Activated naive CD4-positive, alpha-beta T cell treated with anti-CD3 and anti-CD28 coated beads for 36 hours (primary cell): ENCODE measurements at regions not wholly inside any gene's neighbourhood (a gene's known extent, or its start where the extent isn't known, plus 50 kb on each side); places are given as distances from the start of the nearest gene placed in this dataset.

Experiments
- CTCF ChIA-PET: fragments of 350-600 bp; sonication (Branson Sonifier 250); formaldehyde crosslinking; loops from one replicate; lab custom pipeline; 2021; ENCODE audit warnings: antibody characterized with exemption; lab: Charles Lee
- DNase-seq: peaks from one replicate; pipeline ENCODE4 v3.0.0-alpha.2; 2020
- H3K27ac Mint-ChIP-seq: one replicate; pipeline ENCODE4 v1.8.0; 2021; ENCODE audit warnings: mild to moderate bottlenecking, mixed read lengths
- H3K27me3 Mint-ChIP-seq: one replicate; pipeline ENCODE4 v1.8.0; 2021; ENCODE audit warnings: low read depth, mixed read lengths
- H3K36me3 Mint-ChIP-seq: one replicate; pipeline ENCODE4 v1.8.0; 2021; ENCODE audit warnings: low read depth, mixed read lengths
- H3K4me1 Mint-ChIP-seq: one replicate; pipeline ENCODE4 v1.8.0; 2021; ENCODE audit warnings: low read depth, mixed read lengths
- H3K4me3 Mint-ChIP-seq: one replicate; pipeline ENCODE4 v1.8.0; 2021; ENCODE audit warnings: mild to moderate bottlenecking, moderate library complexity, mixed read lengths
- H3K9me3 Mint-ChIP-seq: one replicate; pipeline ENCODE4 v1.8.0; 2021; ENCODE audit warnings: mixed read lengths
- intact Hi-C: fragments of 100-400 bp; cut with micrococcal nuclease; formaldehyde crosslinking; loops from one replicate; pipeline ENCODE4 v1.15.1; 2023

DNA sequence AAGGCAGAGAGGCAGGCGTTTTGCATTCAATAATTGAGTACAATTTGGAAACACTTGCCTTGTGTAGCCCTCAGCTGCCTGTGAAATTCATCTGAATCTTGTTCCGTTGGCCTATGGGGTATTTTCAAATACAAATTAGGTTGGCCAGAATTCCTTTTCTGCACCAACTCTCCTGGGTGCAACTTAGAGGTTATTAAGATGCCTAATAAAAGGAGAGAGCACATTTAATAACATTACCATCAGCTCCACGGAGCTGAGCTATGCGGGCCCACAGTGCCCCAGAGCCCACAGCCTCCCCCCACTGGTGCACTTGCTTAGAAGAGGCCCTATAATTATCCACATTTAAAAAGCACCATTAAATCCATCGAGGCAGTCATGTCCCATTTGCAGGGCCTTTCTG is 367.6 kb upstream of the CLINT1 start:
- Mint-ChIP-seq H3K9me3 (no peaks in the 10 kb centered on the region), H3K27ac (no peak overlapping the region), H3K27me3 (peaks cover 2% of the 10 kb centered on the region), H3K36me3 (no peaks in the 10 kb centered on the region), H3K4me3 (no peak overlapping the region), H3K4me1 (no peaks in the 10 kb centered on the region)
- DNase-seq, result no peak
- CTCF ChIA-PET, result no interaction called here
- intact Hi-C loops, result no loop called here

DNA sequence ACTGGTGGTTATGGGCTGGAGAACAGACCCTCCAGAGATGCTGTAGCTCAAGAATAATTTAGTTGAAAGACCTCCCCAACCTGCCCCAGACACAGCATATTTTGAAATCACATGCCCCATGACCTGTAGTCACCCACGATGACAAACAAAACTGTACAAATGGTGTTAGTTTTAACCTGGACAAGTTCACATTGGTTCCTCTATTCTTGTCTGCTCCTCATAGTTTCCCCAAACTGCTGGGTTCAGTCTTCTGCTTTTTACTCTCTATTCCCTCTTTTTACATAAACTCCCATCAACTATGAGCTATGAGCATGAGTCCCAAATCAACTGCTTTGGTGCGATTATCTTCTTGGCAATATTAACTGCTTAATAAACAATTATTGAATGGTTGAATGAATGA is 365.3 kb upstream of the CLINT1 start:
- CTCF ChIA-PET, result no interaction called here
- intact Hi-C loops, result no loop called here
- H3K9me3 Mint-ChIP-seq, result no peaks in the 10 kb centered on the region

DNA sequence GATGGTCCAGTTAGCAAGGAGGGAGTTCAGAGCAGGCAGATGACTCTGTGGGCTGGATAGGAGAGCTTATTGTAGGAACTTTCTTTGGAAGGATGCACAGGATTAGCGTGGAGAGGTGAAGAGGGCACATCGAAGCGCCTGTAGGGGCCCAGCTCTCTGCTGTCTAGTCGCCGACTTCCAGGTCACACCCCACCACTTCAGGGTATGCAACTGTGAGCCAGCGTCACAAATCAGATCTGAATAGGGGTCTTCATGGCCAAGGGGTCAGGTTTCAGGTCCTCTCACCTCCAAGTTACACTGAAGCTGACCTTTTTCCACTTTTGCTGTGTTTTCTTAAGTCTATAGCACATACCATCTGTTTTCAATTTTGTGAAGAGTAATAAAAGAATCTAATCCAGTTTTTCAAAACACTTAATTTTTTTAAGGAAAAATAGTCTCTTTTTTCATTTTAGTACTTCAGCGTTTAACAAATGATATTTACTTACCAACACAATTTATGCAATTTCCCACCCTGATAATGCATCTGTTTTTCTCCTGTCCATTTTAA is 364.2 kb upstream of the CLINT1 start:
- H3K4me1 Mint-ChIP-seq, result no peaks in the 10 kb centered on the region
- intact Hi-C loops, result no loop called here
- no peak for DNase-seq
- H3K36me3 Mint-ChIP-seq, result no peaks in the 10 kb centered on the region
- H3K9me3 Mint-ChIP-seq, result no peaks in the 10 kb centered on the region
- H3K4me3 Mint-ChIP-seq, result no peak overlapping the region
- H3K27me3 Mint-ChIP-seq, result peaks cover 2% of the 10 kb centered on the region
- CTCF ChIA-PET, result no interaction called here
- H3K27ac Mint-ChIP-seq, result no peak overlapping the region

More for the DNA sequence above, 365.3 kb upstream of the CLINT1 start:
- DNase-seq, result no peak
- Mint-ChIP-seq H3K4me3 (no peak overlapping the region), H3K36me3 (no peaks in the 10 kb centered on the region), H3K27ac (no peak overlapping the region), H3K27me3 (peaks cover 2% of the 10 kb centered on the region), H3K4me1 (no peaks in the 10 kb centered on the region)

DNA sequence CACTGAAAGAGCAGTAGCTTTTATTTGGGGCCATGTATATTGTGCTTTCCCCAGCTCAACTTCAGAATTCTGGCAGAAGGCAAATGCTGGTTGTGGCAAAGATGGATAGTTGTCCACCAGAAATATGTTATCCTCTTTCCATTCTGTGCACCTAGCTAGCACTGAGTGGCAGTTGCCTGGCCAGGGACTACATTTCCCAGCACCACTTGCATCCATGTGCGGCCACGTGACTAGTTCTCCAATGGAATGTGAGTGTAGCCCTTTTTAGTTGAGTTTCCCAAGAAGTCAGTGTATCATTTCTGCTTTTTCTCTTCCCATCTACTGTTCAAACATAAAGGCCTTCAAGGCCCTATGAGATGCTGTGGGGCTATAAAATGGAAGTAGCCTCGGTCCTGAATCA is 354.0 kb upstream of the CLINT1 start:
- no peak overlapping the region for H3K27ac Mint-ChIP-seq
- DNase-seq, result no peak
- no peak overlapping the region for H3K4me3 Mint-ChIP-seq
- intact Hi-C loops, result no loop called here
- no peaks in the 10 kb centered on the region for H3K36me3 Mint-ChIP-seq
- CTCF ChIA-PET, result no interaction called here
- H3K9me3 Mint-ChIP-seq, result no peaks in the 10 kb centered on the region
- no peaks in the 10 kb centered on the region for H3K4me1 Mint-ChIP-seq
- no peaks in the 10 kb centered on the region for H3K27me3 Mint-ChIP-seq

DNA sequence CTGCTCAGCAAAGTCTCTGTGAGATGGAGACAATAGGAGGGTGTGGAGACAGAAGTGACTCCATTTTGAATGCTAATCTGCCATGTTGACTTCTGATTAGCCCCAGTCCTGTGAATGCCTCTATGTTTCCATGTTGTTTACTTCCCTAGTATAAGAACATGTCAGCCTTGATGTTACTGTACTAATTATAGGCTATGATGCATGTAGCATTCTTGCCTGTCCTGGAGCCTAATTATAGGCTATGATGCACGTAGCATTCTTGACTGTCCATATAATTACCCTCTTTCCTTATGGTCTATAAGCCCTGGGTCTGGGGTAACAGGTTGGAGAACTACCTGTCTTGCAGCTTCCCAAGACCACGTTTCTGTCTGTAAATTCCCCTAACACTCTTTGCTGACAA is 353.3 kb upstream of the CLINT1 start:
- Mint-ChIP-seq H3K27me3 (no peaks in the 10 kb centered on the region), H3K9me3 (no peaks in the 10 kb centered on the region), H3K27ac (no peak overlapping the region), H3K4me3 (no peak overlapping the region), H3K4me1 (no peaks in the 10 kb centered on the region), H3K36me3 (no peaks in the 10 kb centered on the region)
- intact Hi-C loops, result no loop called here
- DNase-seq, result no peak
- CTCF ChIA-PET, result no interaction called here

DNA sequence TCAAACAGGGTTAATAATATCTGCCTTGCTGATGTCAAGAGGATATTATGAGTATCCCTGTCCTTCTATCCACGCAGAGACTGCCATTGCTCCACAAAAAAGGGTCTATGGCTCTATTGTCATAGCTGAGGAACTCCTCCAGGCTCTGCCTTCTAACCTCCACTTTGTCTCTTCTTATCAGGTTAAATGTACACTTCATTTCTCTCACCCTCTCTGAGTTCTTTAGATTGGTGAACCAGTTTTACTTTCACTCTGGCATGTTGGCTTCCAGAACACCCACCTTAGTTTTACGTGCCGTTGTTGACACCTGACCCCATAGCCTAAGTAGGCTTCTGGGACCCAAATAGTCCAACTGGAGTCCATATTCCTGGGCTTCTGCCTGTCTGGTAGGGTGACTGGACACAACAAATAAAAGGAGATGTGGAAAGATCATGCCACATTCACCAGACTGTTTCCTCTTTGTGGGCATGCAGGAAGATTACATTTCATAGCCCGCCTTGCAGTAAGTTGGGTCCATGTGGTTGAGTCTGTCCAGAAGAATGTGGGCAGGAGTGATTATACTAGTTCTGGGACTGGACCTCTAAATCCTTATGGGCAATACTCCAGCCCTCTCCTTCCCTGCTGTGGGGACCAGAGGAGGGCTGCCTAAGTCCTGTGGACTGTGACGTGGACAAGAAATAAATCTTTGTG is 350.4 kb upstream of the CLINT1 start:
- DNase-seq, result no peak
- intact Hi-C loops, result no loop called here
- Mint-ChIP-seq H3K9me3 (no peaks in the 10 kb centered on the region), H3K4me3 (no peak overlapping the region), H3K36me3 (no peaks in the 10 kb centered on the region), H3K27ac (no peak overlapping the region), H3K4me1 (no peaks in the 10 kb centered on the region), H3K27me3 (no peaks in the 10 kb centered on the region)
- CTCF ChIA-PET, result no interaction called here

DNA sequence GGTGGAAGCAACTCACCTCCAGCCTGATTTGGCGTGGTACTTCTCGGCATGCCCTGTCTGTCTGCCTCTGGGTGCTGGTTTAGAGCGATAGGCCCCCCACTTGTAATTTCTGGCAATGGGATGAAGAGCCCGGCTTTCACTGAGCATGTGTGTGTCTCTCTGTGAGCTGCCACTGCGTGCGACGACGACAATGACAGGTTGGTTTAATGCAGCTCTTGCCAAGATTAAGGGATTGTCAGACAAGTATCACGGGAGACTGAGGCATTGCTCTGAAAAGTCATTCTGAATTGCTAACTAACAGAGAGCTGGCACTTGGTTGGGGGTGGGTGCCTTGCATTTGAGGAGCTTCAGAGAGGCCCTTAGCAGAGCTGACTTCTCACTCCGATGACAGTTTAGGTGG is 348.8 kb upstream of the CLINT1 start:
- H3K36me3 Mint-ChIP-seq, result no peaks in the 10 kb centered on the region
- H3K27me3 Mint-ChIP-seq, result no peaks in the 10 kb centered on the region
- H3K4me3 Mint-ChIP-seq, result no peak overlapping the region
- no peaks in the 10 kb centered on the region for H3K9me3 Mint-ChIP-seq
- intact Hi-C loops, result no loop called here
- H3K27ac Mint-ChIP-seq, result no peak overlapping the region
- H3K4me1 Mint-ChIP-seq, result no peaks in the 10 kb centered on the region
- DNase-seq, result no peak
- CTCF ChIA-PET, result interaction anchor here (0.8 kb wide), 1 partner anchor 133 kb away, joined by 3 read pairs; no protein-coding TSS in a partner anchor

DNA sequence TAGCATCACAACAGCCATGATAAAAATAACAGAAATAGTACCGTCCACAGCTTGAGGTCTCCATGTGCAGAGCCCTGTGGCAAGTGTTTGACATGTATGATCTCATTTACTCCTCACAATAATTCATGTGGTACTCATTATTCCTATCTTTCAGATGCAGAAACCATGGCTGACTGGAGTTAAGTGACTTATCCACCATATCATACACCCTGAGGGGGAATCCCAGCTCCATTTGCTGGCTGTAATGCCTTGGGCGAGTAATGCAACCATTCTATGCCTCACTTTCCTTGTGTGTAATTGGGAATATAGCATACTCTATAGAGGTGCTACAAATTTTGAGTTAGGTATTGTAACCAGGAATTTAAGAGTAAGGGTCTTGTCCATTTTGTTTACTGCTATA is 347.0 kb upstream of the CLINT1 start:
- intact Hi-C loops, result no loop called here
- Mint-ChIP-seq H3K4me3 (no peak overlapping the region), H3K9me3 (no peaks in the 10 kb centered on the region), H3K27me3 (no peaks in the 10 kb centered on the region), H3K4me1 (no peaks in the 10 kb centered on the region), H3K27ac (no peak overlapping the region), H3K36me3 (no peaks in the 10 kb centered on the region)
- DNase-seq, result no peak
- CTCF ChIA-PET, result no interaction called here

DNA sequence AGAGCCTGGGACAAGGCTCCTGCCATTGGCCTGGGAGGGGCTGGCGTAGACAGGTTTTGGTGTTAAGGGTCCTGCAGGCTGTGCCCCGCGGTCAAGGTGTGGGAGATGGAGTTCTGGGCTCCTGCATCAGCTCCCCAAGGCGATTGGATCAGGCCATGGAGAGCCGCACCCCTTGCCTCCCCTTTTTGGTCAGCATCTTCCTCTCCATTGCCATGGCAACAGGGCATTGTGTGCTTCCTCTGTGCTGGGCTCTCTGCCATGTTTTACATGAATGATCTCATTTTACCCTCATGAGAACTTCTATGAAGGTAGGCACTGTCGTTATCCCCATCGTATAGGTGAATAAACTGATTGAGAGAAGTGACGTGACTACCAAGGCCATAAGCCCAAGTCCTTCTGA is 344.3 kb upstream of the CLINT1 start:
- H3K4me1 Mint-ChIP-seq, result no peaks in the 10 kb centered on the region
- no peak overlapping the region for H3K27ac Mint-ChIP-seq
- no peak overlapping the region for H3K4me3 Mint-ChIP-seq
- DNase-seq, result no peak
- CTCF ChIA-PET, result interaction anchor here (0.6 kb wide), 1 partner anchor 33 kb away, joined by 3 read pairs; no protein-coding TSS in a partner anchor
- no peaks in the 10 kb centered on the region for H3K27me3 Mint-ChIP-seq
- H3K9me3 Mint-ChIP-seq, result no peaks in the 10 kb centered on the region
- H3K36me3 Mint-ChIP-seq, result no peaks in the 10 kb centered on the region
- intact Hi-C loops, result no loop called here

DNA sequence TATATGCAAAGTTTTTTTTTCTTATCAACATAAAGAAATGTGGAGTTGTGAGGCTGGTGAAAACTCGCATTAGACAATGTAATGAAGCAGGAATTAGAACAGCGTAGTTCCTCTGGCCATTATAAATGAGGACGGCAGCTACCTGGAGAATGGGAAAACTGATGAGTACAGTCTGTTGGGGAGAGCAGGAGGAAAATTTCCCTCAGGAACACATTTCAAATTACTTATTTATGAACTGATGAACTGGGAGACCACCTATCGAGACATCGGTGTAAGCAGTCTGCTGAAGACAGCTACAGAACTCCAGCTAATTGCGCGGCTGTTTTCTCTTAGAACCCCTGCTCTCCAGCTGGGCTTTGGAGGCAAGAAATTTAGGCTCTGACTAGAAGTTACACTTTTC is 343.9 kb upstream of the CLINT1 start:
- DNase-seq, result no peak
- H3K27me3 Mint-ChIP-seq, result no peaks in the 10 kb centered on the region
- no peaks in the 10 kb centered on the region for H3K36me3 Mint-ChIP-seq
- H3K27ac Mint-ChIP-seq, result no peak overlapping the region
- no peaks in the 10 kb centered on the region for H3K9me3 Mint-ChIP-seq
- intact Hi-C loops, result no loop called here
- H3K4me1 Mint-ChIP-seq, result no peaks in the 10 kb centered on the region
- CTCF ChIA-PET, result no interaction called here
- H3K4me3 Mint-ChIP-seq, result no peak overlapping the region

DNA sequence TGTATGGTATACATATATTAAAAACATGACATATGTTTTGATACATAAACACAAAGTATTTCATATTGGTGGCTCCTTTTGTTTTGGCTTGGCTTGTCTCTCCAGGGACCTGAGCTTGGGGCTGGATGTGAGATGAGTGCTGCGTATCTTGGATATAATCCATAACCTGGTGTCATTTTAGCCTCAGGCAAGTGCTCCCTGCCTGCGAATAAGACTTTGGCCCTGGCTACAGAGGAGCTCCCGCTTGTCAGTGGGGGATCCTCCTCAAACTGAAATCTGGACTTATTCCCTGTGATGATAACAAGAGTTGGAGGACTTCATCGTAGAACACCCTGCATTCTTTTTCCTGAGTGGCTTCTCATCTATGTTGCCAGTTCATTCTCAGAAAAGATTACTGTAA is 341.7 kb upstream of the CLINT1 start:
- Mint-ChIP-seq H3K27ac (no peak overlapping the region), H3K27me3 (no peaks in the 10 kb centered on the region), H3K36me3 (no peaks in the 10 kb centered on the region), H3K9me3 (no peaks in the 10 kb centered on the region), H3K4me3 (no peak overlapping the region), H3K4me1 (no peaks in the 10 kb centered on the region)
- intact Hi-C loops, result no loop called here
- CTCF ChIA-PET, result no interaction called here
- no peak for DNase-seq

DNA sequence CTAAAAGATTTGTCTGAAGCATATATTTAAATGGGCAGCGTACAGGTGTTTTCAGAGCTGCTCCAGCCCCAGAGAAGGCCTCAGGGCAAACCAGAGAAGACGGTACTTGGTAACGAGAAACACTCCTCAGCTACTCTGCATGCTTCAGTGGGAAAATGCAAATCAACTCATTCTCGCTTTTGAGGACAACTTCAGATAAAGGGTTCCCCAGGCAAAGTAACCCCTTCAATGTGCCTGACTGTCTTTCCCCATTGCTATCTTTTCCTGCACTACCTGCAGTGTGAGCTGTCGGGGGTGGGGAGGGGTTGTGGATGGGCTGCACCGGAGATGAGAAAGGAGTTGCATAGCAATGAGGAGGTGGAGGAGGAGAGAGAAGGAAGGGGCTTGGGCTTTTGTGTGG is 339.7 kb upstream of the CLINT1 start:
- Mint-ChIP-seq H3K4me3 (no peak overlapping the region), H3K4me1 (no peaks in the 10 kb centered on the region), H3K27ac (no peak overlapping the region), H3K36me3 (no peaks in the 10 kb centered on the region), H3K27me3 (no peaks in the 10 kb centered on the region), H3K9me3 (no peaks in the 10 kb centered on the region)
- CTCF ChIA-PET, result no interaction called here
- DNase-seq, result no peak
- intact Hi-C loops, result no loop called here

DNA sequence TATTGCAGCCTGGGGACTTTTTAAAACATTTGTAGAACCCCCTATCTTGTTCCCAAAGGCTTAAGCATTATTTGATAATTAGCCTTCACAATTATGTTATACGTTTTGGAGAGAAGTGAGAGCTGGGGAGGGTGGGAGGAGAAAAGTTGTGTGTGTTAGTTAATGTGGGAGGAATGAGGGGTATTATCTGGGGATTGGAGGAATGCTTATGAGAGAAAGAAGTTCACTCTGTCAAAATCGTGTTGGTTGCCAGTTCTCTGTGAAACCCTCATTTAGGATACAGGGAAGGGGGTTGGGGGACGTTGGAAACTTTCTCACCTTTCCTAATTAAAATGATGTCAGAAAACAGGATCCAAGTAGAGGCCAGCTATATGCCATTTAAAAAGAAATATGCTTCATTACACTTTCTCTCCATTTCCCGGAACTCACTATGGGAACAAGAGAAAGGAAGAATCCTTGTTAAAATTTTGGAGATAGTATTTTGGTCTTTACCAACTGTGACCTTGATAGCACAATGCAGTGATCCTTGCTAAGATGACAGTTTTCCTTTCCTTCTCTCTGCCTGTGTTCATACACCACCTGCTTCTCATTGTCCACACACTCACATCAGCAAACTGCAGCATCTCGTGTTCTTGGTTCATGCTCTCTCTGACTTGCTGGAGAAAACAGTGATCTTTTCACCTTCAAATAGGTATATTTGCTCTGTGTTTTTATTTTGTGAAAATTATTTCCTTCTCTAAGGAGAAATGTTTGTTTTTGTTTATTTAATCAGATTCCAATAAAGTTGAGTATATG is 336.7 kb upstream of the CLINT1 start:
- Mint-ChIP-seq H3K36me3 (no peaks in the 10 kb centered on the region), H3K27me3 (no peaks in the 10 kb centered on the region), H3K9me3 (no peaks in the 10 kb centered on the region), H3K27ac (no peak overlapping the region), H3K4me3 (no peak overlapping the region), H3K4me1 (no peaks in the 10 kb centered on the region)
- CTCF ChIA-PET, result no interaction called here
- intact Hi-C loops, result no loop called here
- no peak for DNase-seq
